ENCODE measurements at regions not wholly inside any gene's neighbourhood (a gene's known extent, or its start where the extent isn't known, plus 50 kb on each side); places are given as distances from the start of the nearest gene placed in this dataset.

DNA sequence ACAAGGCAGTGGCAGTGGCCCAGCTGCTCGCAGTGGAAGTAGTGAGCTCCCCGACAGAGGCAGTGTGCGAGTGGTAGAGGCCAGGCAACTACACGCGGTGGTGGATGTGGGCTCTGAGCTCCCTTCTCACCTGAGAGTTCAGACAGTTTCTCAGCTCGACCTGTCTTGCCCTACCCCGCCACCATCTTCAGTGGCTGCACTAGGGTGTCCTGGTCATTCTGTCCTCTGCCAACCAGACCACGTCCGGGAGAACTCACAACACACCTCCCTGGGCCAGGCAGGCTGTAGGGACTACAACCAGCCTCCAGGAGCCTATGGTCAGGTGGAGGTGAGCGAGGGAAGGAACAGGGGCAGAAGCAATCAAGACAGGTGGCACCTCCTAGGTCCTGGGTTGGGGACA, 106.3 kb upstream of the SMAD3 start:
- in situ Hi-C loops (cut with MboI; ENCODE audit: low sequenced_read_pairs): no loop called here
- no peak overlapping the region for H3K4me3 ChIP-seq (ENCODE audit: insufficient read depth, low read depth, low read length)
- H3K36me3 ChIP-seq (ENCODE audit: control insufficient read depth, insufficient read depth, low read length): no peaks in the 10 kb centered on the region
- H2BK5ac ChIP-seq (ENCODE audit: low read depth, low read length, poor library complexity, severe bottlenecking): no peak overlapping the region
- H3K4me1 ChIP-seq (ENCODE audit: control insufficient read depth, insufficient read depth, low read length): peaks cover 3% of the 10 kb centered on the region; the same call in 1 of the 2 replicates
- no CpG with 5 or more reads among the region's 10 CpGs for WGBS, 2 experiments (ENCODE audit: extremely low coverage in 2 of 2, insufficient read length in 1 of 2)
- H3K23ac ChIP-seq (ENCODE audit: low read depth, low read length): no peak overlapping the region
- H3K9me3 ChIP-seq (ENCODE audit: control insufficient read depth, insufficient read depth, low read length): no peaks in the 10 kb centered on the region
- H2BK120ac ChIP-seq (ENCODE audit: low read depth, low read length): no peak overlapping the region
- dilution Hi-C loops (cut with HindIII; ENCODE audit: low sequenced_read_pairs, unreplicated experiment): no loop called here
- no peak overlapping the region for H3K27ac ChIP-seq (ENCODE audit: insufficient read depth, low read length)
- H2AK9ac ChIP-seq (replicated peaks; ENCODE audit: low read depth, low read length, poor library complexity): no peak overlapping the region
- TF ChIP-seq MAFK (IDR thresholded peaks at IDR 0.05; ENCODE audit: low read depth, low read length): no peak
- no peak for TF ChIP-seq SMC3 (IDR thresholded peaks at IDR 0.05; ENCODE audit: low read depth, low read length)
- no peak for TF ChIP-seq BHLHE40 (IDR thresholded peaks at IDR 0.05; ENCODE audit: low read depth, low read length)
- TF ChIP-seq, protein P1, sequence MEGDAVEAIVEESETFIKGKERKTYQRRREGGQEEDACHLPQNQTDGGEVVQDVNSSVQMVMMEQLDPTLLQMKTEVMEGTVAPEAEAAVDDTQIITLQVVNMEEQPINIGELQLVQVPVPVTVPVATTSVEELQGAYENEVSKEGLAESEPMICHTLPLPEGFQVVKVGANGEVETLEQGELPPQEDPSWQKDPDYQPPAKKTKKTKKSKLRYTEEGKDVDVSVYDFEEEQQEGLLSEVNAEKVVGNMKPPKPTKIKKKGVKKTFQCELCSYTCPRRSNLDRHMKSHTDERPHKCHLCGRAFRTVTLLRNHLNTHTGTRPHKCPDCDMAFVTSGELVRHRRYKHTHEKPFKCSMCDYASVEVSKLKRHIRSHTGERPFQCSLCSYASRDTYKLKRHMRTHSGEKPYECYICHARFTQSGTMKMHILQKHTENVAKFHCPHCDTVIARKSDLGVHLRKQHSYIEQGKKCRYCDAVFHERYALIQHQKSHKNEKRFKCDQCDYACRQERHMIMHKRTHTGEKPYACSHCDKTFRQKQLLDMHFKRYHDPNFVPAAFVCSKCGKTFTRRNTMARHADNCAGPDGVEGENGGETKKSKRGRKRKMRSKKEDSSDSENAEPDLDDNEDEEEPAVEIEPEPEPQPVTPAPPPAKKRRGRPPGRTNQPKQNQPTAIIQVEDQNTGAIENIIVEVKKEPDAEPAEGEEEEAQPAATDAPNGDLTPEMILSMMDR (conservative IDR thresholded peaks at IDR 0.05; ENCODE audit: low read depth, low read length): no peak
- no peak for TF ChIP-seq POLR2A (IDR thresholded peaks at IDR 0.05; ENCODE audit: low read depth, low read length)
- TF ChIP-seq RCOR1 (IDR thresholded peaks at IDR 0.05; ENCODE audit: insufficient replicate concordance, low read length): no peak
- no peak for TF ChIP-seq MAZ (IDR thresholded peaks at IDR 0.05; ENCODE audit: borderline replicate concordance, low read depth, low read length)
- no peak for TF ChIP-seq FOS (IDR thresholded peaks at IDR 0.05; ENCODE audit: low read depth, low read length)
- TF ChIP-seq, protein P2, sequence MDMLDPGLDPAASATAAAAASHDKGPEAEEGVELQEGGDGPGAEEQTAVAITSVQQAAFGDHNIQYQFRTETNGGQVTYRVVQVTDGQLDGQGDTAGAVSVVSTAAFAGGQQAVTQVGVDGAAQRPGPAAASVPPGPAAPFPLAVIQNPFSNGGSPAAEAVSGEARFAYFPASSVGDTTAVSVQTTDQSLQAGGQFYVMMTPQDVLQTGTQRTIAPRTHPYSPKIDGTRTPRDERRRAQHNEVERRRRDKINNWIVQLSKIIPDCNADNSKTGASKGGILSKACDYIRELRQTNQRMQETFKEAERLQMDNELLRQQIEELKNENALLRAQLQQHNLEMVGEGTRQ (IDR thresholded peaks at IDR 0.05; ENCODE audit: low read depth, low read length): no peak
- TF ChIP-seq, protein P3, sequence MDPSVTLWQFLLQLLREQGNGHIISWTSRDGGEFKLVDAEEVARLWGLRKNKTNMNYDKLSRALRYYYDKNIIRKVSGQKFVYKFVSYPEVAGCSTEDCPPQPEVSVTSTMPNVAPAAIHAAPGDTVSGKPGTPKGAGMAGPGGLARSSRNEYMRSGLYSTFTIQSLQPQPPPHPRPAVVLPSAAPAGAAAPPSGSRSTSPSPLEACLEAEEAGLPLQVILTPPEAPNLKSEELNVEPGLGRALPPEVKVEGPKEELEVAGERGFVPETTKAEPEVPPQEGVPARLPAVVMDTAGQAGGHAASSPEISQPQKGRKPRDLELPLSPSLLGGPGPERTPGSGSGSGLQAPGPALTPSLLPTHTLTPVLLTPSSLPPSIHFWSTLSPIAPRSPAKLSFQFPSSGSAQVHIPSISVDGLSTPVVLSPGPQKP (IDR thresholded peaks at IDR 0.05; ENCODE audit: borderline replicate concordance, low read depth, low read length): no peak
- no peak for TF ChIP-seq CHD1 (IDR thresholded peaks at IDR 0.05; ENCODE audit: low read depth, low read length)
- TF ChIP-seq RFX5 (IDR thresholded peaks at IDR 0.05; ENCODE audit: low read depth, low read length): no peak
- no peak for TF ChIP-seq RAD21 (IDR thresholded peaks at IDR 0.05; ENCODE audit: low read length)
- CTCF ChIA-PET: no interaction called here
- intact Hi-C loops (cut with micrococcal nuclease): no loop called here
- peaks cover 12% of the 10 kb centered on the region; the same call in 1 of the 2 replicates for H3K9me1 ChIP-seq (ENCODE audit: insufficient read depth, low read length)
- POLR2A ChIA-PET (ENCODE audit: unreplicated experiment): no interaction called here
- ATAC-seq (ENCODE audit: low read depth) (no peak), DNase-seq (no peak)
- H2AK5ac ChIP-seq (ENCODE audit: low read depth, low read length): peak overlapping the region; percentile 64
- H3K27me3 ChIP-seq (ENCODE audit: control insufficient read depth, insufficient read depth, low read length): peaks cover 5% of the 10 kb centered on the region
- no peak overlapping the region for H2BK20ac ChIP-seq (ENCODE audit: low read depth, low read length)
- no TSS peak for BruUV-seq (replicated peaks)
- H4K8ac ChIP-seq (ENCODE audit: low read depth in 2 of 2, low read length in 2 of 2): no peak overlapping the region
- no peak overlapping the region for H3K9ac ChIP-seq (ENCODE audit: low read depth, low read length)
- no peak overlapping the region for H3K14ac ChIP-seq (replicated peaks; ENCODE audit: low read depth, low read length)
- H3K18ac ChIP-seq (ENCODE audit: low read depth, low read length): no peak overlapping the region
- no peaks in the 10 kb centered on the region; the same call in 1 of the 2 replicates for H4K20me1 ChIP-seq (ENCODE audit: insufficient read depth, low read length)
- no peaks in the 10 kb centered on the region for H3K79me1 ChIP-seq (ENCODE audit: low read depth in 1 of 2, low read length in 2 of 2)
- H4K91ac ChIP-seq (ENCODE audit: insufficient read depth, low read depth, low read length): no peak overlapping the region
- no peak overlapping the region; the same call in 2 of the 3 replicates for H2BK15ac ChIP-seq (ENCODE audit: low read depth, low read length)
- no peak overlapping the region for H4K5ac ChIP-seq (ENCODE audit: low read depth, low read length)
- H3K4me2 ChIP-seq (ENCODE audit: low read depth, low read length): no peak overlapping the region
- H2AFZ ChIP-seq (replicated peaks; ENCODE audit: low read length, poor library complexity): no peak overlapping the region
- H3K56ac ChIP-seq (ENCODE audit: extremely low read depth, insufficient read depth, low read length): no peak overlapping the region
- no peak overlapping the region; the same call in 1 of the 2 replicates for H3K4ac ChIP-seq (ENCODE audit: low read depth, low read length)
